OCI-LY7 (cell line): ENCODE measurements at regions not wholly inside any gene's neighbourhood (a gene's known extent, or its start where the extent isn't known, plus 50 kb on each side); places are given as distances from the start of the nearest gene placed in this dataset.

Experiments
- CTCF ChIP-seq: fragments of 200-600 bp; sonication (generic); conservative IDR thresholded peaks from 2 replicates; pipeline ENCODE4 v1.5.1; 2014; ENCODE audit warnings: mild to moderate bottlenecking, antibody characterized with exemption, low read length, moderate library complexity, mixed read lengths
- EZH2phosphoT487 ChIP-seq: fragments of 200-600 bp; sonication (generic); IDR thresholded peaks from 2 replicates; pipeline ENCODE4 v1.6.1; 2018; ENCODE audit warnings: low read depth, borderline replicate concordance, mild to moderate bottlenecking, mixed run types, antibody characterized with exemption, low read length, moderate library complexity, mixed read lengths

- TF ChIP-seq EZH2phosphoT487 (no peak), CTCF (no peak)
Measured at GRCh38 chrX:99752776-99753175, 657.3 kb downstream of the PCDH19 start.
